Middle frontal gyrus (tissue), 1 donor: ENCODE measurements at regions not wholly inside any gene's neighbourhood (a gene's known extent, or its start where the extent isn't known, plus 50 kb on each side); places are given as distances from the start of the nearest gene placed in this dataset.
"Not testable (repeated sequence)": the region's sequence is repeated elsewhere in the genome, so short reads cannot be mapped to it uniquely, and the experiment has no call there.

Source experiments
- DNase-seq: peaks from one replicate; pipeline ENCODE4 v3.0.0-alpha.2; 2015; ENCODE audit warnings: low spot score; ENCODE audit errors: extremely low spot score

DNA sequence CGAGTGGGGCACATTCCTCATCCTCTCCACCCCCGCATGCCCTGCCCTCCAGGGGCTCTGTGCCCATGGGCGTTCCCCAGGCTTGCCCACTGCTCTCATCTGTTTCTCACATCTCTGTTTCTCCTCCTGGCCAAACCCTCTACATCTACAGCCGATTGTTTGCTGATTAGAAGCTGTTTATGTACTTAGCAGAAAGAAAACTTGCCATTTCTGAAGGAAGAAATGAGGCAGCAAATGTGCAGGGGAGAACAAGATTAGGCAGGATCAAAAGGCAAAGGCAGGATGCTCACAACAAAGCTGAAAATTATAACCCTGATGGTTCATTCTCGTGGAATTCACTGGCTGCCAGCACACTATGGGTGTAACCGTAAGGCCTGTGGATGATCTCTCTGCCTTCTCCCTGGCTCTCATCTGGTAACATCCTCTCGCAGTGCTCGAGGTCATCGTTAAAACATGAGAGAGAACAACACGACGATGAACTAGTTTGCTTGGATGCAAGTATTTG lies 111.6 kb upstream of the KLF14 start:
- no peak for DNase-seq

GRCh38 chr7:130849604-130850003 lies 115.6 kb upstream of the KLF14 start:
- no peak for DNase-seq

- no peak for DNase-seq
These were observed 116.9 kb upstream of the KLF14 start for GRCh38 chr7:130850956-130851355.

DNA sequence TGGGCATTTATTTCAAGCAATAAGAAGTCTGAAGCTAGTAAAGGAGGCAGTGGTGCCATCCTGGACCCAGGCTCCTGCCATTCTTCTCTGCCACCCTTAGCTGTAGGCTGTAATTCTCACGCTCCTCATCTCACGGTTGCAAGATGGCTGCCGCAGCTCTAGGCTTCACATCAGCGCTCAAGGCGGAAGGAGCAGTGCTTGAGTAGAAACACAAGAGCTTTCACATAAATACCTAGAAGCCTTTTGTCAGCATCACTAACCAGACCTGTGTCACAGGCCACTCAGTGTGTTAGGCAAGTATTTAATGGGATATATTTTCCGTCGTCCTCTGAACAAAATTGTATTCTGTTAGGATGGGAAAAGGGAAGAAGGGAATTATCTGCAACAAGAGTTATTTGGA lies 118.9 kb upstream of the KLF14 start:
- no peak for DNase-seq

DNA sequence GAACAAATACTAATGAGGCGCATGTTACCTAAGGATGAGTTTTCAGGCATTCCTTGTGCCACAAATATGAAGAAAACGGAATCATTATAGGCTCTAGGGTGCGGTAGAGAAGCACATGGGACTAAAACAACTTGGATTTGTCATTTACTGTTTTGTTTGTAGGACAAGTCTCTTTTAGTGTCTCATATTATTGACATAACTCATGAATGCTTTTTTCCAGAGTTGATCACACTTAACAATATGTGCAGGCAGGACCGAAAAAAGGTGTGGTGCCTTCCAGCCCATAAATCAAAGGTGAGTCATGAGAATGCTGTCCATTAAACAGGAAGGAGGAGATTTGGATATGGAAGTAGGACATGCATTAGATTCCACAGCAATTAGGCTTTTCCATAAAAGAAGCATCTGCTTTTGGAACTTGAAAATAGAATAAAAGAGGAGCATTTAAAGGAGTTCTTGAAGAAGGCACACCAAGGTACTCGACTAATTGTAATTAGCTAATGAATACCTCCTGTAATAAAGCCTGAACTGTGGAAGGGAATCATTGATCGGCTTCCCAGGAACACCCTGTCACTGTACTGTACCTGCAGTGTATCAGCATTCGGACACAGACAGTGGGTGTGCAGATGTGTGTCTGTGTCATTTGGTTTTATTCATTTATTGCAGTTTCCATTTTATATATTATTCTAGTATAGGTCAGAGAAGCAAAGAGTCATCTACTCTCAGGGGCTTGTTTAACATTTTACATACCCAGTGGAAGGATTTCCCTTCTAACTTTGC lies 119.7 kb upstream of the KLF14 start:
- no peak for DNase-seq

DNA sequence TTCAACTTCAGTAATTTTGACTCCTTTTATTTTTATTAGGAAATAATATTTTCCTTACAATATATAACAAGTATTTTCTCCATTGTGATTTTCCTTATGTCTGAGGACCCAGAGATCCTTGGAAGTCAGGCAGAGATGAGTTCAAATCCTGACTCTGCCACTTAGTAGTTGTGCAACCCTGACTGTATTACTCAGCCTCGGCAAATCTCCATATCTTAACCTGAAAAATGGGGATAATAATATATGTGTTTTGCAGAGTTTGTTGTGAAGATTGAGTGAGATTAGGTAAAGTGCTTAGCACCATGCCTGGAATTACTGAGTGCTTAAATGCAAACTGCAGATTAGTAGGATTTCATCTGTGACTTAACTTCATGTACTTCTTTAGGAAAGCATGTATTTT lies 120.5 kb upstream of the KLF14 start:
- DNase-seq, result no peak

DNA sequence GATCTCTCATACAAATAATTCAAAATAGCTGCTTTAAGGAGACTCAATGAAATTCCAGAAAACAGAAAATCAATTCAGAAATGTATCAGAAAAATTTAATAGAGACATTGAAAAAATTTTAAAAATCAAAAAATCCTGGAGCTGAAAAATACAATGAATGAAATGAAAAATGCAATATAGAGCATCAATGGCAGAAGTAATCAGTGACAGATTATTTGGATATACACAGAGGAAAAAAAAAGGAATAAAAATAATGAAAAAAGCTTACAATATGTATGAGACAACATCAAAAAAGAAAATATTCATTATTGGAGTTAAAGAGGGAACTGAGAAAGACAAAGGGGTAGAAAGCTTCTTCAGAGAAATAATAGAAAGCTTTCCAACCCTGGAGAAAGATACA lies 122.9 kb upstream of the KLF14 start:
- DNase-seq, result no peak

GRCh38 chr7:130860832-130861231 lies 126.8 kb upstream of the KLF14 start:
- DNase-seq, result not testable (repeated sequence)

DNA sequence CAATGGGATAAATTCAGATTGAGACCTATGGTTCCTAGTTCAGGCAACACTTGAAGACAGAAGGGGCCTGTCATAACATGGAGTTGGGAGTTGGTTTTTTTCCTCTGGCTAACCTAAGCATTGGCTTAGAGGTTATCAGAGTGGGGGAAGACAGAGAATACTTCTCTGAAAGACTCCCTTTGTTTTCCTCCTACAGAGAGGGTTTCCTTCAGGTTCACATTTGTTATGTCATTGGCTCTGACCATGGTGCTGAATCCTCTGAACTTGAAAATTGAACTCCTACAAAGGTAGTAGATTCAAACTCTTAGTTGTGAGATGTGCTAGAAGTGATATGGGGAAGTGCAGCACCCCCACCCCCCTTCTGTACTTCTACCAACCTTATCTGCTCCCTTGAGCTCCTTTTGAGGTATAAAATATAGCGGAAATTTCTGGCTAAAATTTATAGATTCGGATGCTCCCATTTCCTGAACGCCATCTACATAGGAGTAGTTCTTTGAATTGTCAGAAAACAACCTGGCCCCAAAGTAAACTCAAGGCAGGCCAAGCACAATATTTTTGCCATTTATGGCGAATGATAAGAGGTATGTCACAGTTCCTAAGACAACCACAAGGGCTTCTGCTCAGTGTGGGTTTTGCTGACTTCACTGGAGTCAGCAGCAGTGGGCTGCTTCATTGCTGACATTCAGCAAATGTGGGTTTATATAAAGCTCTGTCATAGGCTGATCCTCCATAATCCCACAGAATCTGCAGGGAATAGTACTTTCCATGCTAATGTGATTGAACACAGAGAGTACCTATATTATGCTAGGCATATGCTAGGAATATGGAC lies 131.6 kb upstream of the KLF14 start:
- no peak for DNase-seq

DNA sequence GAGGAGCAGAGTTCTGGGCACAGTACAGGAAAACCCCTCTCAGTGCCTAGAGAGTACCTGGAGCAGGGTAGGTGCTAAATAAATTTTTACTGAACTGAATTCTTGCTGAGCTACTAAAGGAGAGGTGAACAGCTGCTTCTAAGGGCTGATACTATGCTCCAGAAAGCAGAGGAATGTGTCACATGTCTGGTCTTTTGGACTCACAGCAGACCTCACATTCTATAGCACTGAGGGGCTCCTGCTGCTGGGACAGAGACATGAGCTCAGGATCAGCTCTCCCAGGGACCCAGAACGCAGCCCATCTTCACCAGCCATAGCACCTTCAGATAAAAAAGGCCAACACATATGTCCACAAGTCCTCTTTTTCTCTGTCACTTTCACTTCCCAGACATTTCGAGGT lies 133.0 kb upstream of the KLF14 start:
- no peak for DNase-seq

DNA sequence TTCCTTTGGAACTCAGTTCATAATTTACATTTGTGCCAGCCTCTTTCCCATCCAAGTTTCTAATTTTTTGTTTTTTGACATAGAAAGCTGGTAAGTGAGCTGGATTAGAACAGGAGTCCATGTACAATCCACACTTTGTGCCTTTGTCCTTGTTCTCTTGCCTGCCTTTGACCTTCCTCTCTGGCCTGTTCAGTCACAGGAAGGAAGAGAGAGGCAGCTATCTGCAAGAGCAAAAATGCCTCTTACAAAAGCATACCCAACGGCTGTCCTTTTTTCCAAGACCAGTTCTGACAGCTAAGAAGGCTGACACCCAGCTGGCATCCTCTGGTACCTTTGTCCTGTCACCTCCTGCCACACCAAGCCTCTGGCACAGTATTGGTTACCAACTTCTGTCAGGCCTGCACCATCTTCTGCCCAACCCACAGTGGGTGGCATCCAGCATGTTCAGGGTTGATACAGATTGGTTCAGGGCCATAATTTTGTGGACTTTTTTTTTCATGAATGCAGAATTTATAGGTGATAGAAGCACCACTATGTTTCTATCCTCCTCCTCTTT lies 133.7 kb upstream of the KLF14 start:
- no peak for DNase-seq

GRCh38 chr7:130868139-130868538 lies 134.1 kb upstream of the KLF14 start:
- no peak for DNase-seq

DNA sequence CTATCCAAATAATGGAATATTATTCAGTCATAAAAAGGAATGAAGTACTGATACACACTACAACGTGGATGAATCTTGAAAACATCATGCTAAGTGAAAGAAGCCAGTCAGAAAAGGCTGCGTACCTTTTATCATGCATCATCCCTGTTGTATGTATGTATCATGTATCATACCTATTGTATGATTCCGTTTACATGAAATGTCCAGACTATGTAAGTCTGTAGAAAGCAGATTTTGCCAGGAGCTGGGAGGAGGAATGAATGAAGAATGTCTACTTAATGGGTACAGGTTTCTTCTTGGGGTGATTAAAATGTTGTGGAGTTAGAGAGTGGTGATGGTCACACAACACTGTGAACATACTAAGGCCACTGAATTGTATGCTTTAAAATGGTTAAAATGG lies 135.9 kb upstream of the KLF14 start:
- no peak for DNase-seq

DNA sequence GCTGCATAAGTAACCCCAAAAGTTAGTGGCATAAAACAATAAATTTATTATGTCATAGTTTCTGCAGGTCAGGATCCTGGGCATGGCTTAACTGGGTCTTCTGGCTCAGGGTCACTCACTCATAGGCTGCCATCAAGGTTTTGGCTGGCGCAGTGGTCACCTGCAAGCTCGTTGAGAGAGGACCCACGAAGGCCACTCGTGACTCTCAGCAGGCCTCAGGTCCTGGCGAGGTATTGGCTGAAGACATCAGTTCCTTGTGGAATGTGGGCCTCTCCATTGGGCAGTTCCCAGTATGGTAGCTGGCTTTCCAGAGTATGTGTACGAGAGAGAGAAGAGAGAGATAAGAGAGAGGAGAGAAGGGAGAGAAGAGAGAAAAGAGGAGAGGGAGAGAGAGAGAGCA lies 138.3 kb upstream of the KLF14 start:
- no peak for DNase-seq

GRCh38 chr7:130872756-130873448 lies 138.9 kb upstream of the KLF14 start:
- no peak for DNase-seq

DNA sequence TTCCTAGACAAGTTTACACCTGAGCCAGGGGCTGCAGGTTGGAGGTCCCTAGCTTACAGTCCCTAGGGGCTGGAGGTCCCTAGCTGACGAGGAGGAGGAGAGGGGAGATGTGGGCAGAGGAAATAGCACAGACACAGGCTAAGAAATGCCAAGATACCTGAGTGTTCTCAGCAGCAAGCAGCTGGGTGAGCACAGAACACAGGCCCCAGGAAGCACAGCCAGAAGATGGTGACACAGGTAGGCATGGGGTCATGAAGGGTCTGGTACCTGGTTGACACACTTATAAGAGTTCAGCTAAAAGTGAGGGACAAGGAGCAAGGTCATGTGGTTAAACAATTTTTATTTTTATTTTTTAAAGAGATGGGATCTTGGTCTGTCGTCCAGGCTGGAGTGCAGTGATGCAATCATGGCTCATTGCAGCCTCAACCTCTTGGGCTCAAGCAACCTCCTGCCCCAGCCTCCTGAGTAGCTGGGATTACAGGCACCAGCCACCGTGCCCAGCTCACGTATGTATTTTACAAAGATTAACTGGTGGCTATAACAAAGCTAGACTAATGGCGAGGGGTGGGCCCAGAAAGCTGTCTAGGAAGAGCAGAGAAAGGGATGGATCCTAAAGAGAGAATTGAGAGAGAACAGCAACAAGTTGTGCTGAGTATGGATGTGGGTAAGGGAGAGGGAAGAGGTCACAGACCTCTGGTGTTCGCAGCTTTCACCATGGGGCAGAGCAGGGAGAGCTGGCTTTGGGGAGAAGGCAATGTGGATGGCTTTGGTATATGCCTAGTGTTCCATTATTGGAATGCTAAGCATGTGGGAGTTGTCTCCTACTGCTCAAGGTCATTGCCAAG lies 140.3 kb upstream of the KLF14 start:
- DNase-seq, result no peak

DNA sequence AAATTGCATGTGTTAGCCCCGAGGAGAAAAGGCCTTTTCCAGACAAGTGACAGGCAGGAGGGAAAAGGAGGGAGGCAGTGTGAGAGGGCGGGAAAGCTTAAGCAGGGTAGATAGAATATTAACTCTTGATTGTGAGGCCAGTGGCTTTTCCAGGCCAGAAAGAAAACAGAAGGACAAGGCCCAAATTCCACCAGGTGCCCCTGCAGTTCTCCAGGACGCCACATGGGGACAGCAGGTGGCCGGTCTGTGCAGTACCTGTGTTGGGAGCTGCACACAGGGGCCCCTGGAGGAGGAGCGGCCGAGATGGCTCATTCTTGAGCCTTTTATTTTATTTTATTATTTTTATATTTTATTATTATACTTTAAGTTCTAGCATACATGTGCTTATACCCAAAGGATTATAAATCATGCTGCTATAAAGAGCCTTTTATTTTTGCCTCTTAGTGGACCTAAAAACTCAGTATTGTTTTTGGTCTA lies 141.3 kb upstream of the KLF14 start:
- DNase-seq, result no peak

GRCh38 chr7:130875901-130876300 lies 141.9 kb upstream of the KLF14 start:
- DNase-seq, result no peak

- no peak for DNase-seq
These were observed 143.4 kb upstream of the KLF14 start for GRCh38 chr7:130877236-130877990.

- DNase-seq, result no peak
These were observed 143.9 kb upstream of the KLF14 start for GRCh38 chr7:130877991-130878305.
